OCI-LY1 (cell line): ENCODE measurements at regions not wholly inside any gene's neighbourhood (a gene's known extent, or its start where the extent isn't known, plus 50 kb on each side); places are given as distances from the start of the nearest gene placed in this dataset.

Experiments
- H2AFZ ChIP-seq: fragments of 200-600 bp; sonication (generic), shearing (Covaris generic); 2 replicates; pipeline ENCODE4 v1.6.0; 2014; ENCODE audit warnings: antibody characterized with exemption, mild to moderate bottlenecking, low read length
- H3F3A ChIP-seq: fragments of 200-600 bp; sonication (generic), shearing (Covaris generic); 2 replicates; pipeline ENCODE4 v1.6.0; 2014; ENCODE audit warnings: mild to moderate bottlenecking, antibody characterized with exemption, low read length, moderate library complexity; ENCODE audit not compliant: insufficient read depth
- H3K27ac ChIP-seq: fragments of 200-600 bp; sonication (generic); 2 replicates; pipeline ENCODE4 v1.5.1; 2014; ENCODE audit warnings: low read length, mixed run types, mild to moderate bottlenecking, low read depth; ENCODE audit not compliant: poor library complexity, severe bottlenecking
- H3K27me3 ChIP-seq: fragments of 200-600 bp; sonication (generic); 2 replicates; pipeline ENCODE4 v1.6.0; 2014; ENCODE audit warnings: antibody characterized with exemption, mild to moderate bottlenecking, low read length, moderate library complexity; ENCODE audit not compliant: insufficient read depth
- H3K36me3 ChIP-seq: fragments of 200-600 bp; sonication (generic); 2 replicates; pipeline ENCODE4 v1.6.1; 2014; ENCODE audit warnings: mild to moderate bottlenecking, antibody characterized with exemption, low read length, moderate library complexity, mixed read lengths; ENCODE audit not compliant: insufficient read depth
- H3K4me1 ChIP-seq: fragments of 200-600 bp; sonication (generic); 2 replicates; pipeline ENCODE4 v1.5.1; 2014; ENCODE audit warnings: mild to moderate bottlenecking, low read length, moderate library complexity; ENCODE audit not compliant: insufficient read depth, severe bottlenecking
- H3K4me2 ChIP-seq: fragments of 200-600 bp; sonication (generic), shearing (Covaris generic); 2 replicates; pipeline ENCODE4 v1.6.1; 2014; ENCODE audit warnings: low read length
- H3K4me3 ChIP-seq: fragments of 200-600 bp; sonication (generic); 2 replicates; pipeline ENCODE4 v1.5.1; 2014; ENCODE audit warnings: low read length, low read depth, mild to moderate bottlenecking, mixed read lengths; ENCODE audit not compliant: poor library complexity, severe bottlenecking
- H3K79me2 ChIP-seq: fragments of 200-600 bp; shearing (Covaris generic); 2 replicates; pipeline ENCODE4 v1.6.1; 2016; ENCODE audit warnings: mixed run types, low read length, mixed read lengths; ENCODE audit not compliant: insufficient read depth
- H3K9ac ChIP-seq: fragments of 200-600 bp; sonication (generic), shearing (Covaris generic); 2 replicates; pipeline ENCODE4 v1.6.1; 2014; ENCODE audit warnings: mild to moderate bottlenecking, low read length, mixed read lengths
- H3K9me2 ChIP-seq: fragments of 200-600 bp; sonication (generic), shearing (Covaris generic); 2 replicates; pipeline ENCODE4 v1.6.1; 2014; ENCODE audit warnings: low read depth, mild to moderate bottlenecking, low read length, mixed read lengths
- H3K9me3 ChIP-seq: fragments of 200-600 bp; shearing (Covaris generic); 2 replicates; pipeline ENCODE4 v1.6.1; 2014; ENCODE audit warnings: low read length, mixed read lengths
- H4K20me1 ChIP-seq: fragments of 200-600 bp; sonication (generic), shearing (Covaris generic); 2 replicates; pipeline ENCODE4 v1.6.0; 2016; ENCODE audit warnings: mild to moderate bottlenecking, low read length; ENCODE audit not compliant: insufficient read depth
- EZH2 ChIP-seq: fragments of 200-600 bp; sonication (generic), shearing (Covaris generic); IDR thresholded peaks from 2 replicates; pipeline ENCODE4 v1.8.0; 2017; ENCODE audit warnings: borderline replicate concordance, mixed run types, mild to moderate bottlenecking, antibody characterized with exemption, low read length, moderate library complexity, mixed read lengths
- TF ChIP-seq, protein P1 (sequence below): fragments of 200-600 bp; sonication (generic), shearing (Covaris generic); IDR thresholded peaks from 2 replicates; pipeline ENCODE4 v1.5.1; 2017; ENCODE audit warnings: mild to moderate bottlenecking, antibody characterized with exemption, low read length, moderate library complexity, mixed read lengths

DNA sequence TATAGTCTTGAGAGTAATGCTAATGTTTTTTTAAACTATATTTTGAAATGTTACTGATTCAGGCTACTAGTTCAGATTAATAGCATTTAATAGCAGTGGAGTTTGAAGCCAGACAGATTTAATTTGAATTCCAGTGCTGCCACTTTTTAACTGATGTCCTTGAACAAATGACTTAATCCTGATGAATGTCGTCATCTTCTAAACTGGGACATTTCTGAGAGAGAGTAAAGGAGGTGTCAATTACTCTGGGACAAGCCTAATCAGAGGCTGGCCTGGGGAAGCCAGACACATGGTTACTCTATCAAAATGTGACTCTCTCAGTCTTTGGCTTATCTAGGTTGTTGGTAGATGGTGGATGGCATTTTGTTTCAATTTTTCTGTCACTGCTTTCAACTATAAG, 246.7 kb downstream of the HS3ST3A1 start:
- no peak overlapping the region for H3K4me3 ChIP-seq
- no peaks in the 10 kb centered on the region for H3K4me1 ChIP-seq
- H2AFZ ChIP-seq: no peak overlapping the region
- no peak overlapping the region for H3K27ac ChIP-seq
- TF ChIP-seq EZH2: no peak
- TF ChIP-seq, protein P1, sequence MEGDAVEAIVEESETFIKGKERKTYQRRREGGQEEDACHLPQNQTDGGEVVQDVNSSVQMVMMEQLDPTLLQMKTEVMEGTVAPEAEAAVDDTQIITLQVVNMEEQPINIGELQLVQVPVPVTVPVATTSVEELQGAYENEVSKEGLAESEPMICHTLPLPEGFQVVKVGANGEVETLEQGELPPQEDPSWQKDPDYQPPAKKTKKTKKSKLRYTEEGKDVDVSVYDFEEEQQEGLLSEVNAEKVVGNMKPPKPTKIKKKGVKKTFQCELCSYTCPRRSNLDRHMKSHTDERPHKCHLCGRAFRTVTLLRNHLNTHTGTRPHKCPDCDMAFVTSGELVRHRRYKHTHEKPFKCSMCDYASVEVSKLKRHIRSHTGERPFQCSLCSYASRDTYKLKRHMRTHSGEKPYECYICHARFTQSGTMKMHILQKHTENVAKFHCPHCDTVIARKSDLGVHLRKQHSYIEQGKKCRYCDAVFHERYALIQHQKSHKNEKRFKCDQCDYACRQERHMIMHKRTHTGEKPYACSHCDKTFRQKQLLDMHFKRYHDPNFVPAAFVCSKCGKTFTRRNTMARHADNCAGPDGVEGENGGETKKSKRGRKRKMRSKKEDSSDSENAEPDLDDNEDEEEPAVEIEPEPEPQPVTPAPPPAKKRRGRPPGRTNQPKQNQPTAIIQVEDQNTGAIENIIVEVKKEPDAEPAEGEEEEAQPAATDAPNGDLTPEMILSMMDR: no peak
- no peaks in the 10 kb centered on the region for H3K36me3 ChIP-seq
- H3F3A ChIP-seq: no peaks in the 10 kb centered on the region
- H3K9me2 ChIP-seq: no peaks in the 10 kb centered on the region
- H3K9me3 ChIP-seq: no peaks in the 10 kb centered on the region
- H3K9ac ChIP-seq: no peak overlapping the region
- H4K20me1 ChIP-seq: no peaks in the 10 kb centered on the region
- H3K4me2 ChIP-seq: no peak overlapping the region
- H3K79me2 ChIP-seq: no peaks in the 10 kb centered on the region
- H3K27me3 ChIP-seq: no peaks in the 10 kb centered on the region; the same call in 1 of the 2 replicates

DNA sequence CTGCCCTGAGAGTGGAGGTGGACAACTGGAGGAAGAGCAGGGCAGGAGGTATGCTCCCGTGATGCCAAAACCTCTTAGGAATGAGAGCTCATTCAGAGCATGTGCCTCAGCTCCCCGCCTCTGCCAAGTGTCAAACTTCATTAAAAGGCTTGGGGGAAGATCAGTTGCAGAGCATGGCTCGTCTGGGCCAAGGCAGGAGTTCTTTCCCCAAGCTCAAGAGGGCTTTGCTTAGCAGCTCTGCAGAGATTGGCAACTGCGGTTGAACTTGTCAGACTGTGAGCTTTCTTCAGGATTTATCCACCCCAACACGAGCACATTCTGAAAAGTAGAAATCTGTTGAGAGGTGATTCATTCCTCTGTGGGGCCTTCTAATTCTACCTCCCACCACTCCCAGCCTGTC, 248.1 kb downstream of the HS3ST3A1 start:
- no peak overlapping the region for H3K27ac ChIP-seq
- H3K79me2 ChIP-seq: no peaks in the 10 kb centered on the region
- H3K4me1 ChIP-seq: no peaks in the 10 kb centered on the region
- H3F3A ChIP-seq: no peaks in the 10 kb centered on the region
- no peak overlapping the region for H3K9ac ChIP-seq
- no peaks in the 10 kb centered on the region for H3K36me3 ChIP-seq
- H3K4me2 ChIP-seq: no peak overlapping the region
- H2AFZ ChIP-seq: no peak overlapping the region
- H3K9me3 ChIP-seq: no peaks in the 10 kb centered on the region
- no peaks in the 10 kb centered on the region; the same call in 1 of the 2 replicates for H3K27me3 ChIP-seq
- TF ChIP-seq, protein P1: no peak
- no peak for TF ChIP-seq EZH2
- no peaks in the 10 kb centered on the region for H3K9me2 ChIP-seq
- no peaks in the 10 kb centered on the region for H4K20me1 ChIP-seq
- no peak overlapping the region for H3K4me3 ChIP-seq

DNA sequence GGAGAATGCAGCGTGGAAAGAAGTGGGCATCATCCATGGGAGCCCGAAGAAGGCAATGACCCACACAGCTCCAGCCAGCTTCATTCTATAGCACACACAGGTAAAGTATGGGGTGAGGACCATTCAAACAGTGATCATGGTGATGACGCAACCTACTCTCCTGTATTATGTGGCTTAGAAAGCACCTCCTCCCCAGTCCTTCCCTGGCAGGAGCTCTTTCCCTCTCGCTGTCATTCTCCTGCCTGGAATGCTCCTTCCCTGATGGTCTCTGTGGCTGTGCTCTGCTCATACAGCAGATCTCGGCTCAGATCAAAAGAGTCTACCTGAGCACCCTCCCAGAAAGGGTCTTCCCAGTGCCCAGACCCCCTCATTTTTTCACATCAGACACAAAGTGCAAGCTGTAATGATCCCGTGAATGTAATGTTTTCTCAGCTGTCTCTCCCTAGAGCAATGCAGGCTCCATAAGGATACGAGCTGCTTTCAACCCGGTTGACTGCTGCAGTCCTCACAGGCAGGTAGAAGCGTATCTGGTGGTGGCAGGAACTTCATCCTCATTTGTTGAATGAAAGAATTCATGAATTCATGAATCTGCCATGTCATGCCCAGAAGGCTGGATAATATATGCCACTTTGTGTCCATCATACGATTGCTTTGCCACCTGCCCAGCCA, 248.8 kb downstream of the HS3ST3A1 start:
- TF ChIP-seq, protein P1: no peak
- TF ChIP-seq EZH2: no peak
- Histone ChIP-seq H3K36me3 (no peaks in the 10 kb centered on the region), H3K27ac (no peak overlapping the region), H3K4me3 (no peak overlapping the region), H3K4me2 (no peak overlapping the region), H3F3A (no peaks in the 10 kb centered on the region), H3K9ac (no peak overlapping the region), H3K9me3 (no peaks in the 10 kb centered on the region), H3K9me2 (no peaks in the 10 kb centered on the region), H3K79me2 (no peaks in the 10 kb centered on the region), H4K20me1 (no peaks in the 10 kb centered on the region), H3K27me3 (no peaks in the 10 kb centered on the region; the same call in 1 of the 2 replicates), H2AFZ (no peak overlapping the region), H3K4me1 (no peaks in the 10 kb centered on the region)
